OCI-LY7 (cell line): ENCODE measurements at regions not wholly inside any gene's neighbourhood (a gene's known extent, or its start where the extent isn't known, plus 50 kb on each side); places are given as distances from the start of the nearest gene placed in this dataset.

ENCODE experiments used
- BruUV-seq: library from RNA; stranded (reverse); fragments of 400-500 nt; replicated peaks from 2 replicates; lab custom pipeline; 2021; lab: Mats Ljungman, UMichigan
- CTCF ChIA-PET: fragments of 300-600 bp; sonication (Branson Sonifier 250); formaldehyde crosslinking; loops from one replicate; lab custom pipeline; 2022; ENCODE audit warnings: antibody characterized with exemption; ENCODE audit not compliant: unreplicated experiment; lab: Charles Lee
- POLR2A ChIA-PET: fragments of 300-600 bp; sonication (Branson Sonifier 250); formaldehyde crosslinking; loops from one replicate; lab custom pipeline; 2022; ENCODE audit warnings: antibody characterized with exemption; lab: Charles Lee
- DNase-seq: peaks from one replicate; pipeline ENCODE4 v3.0.0-alpha.2; 2015; ENCODE audit warnings: low spot score
- H2AFZ ChIP-seq: fragments of 200-600 bp; sonication (generic), shearing (Covaris generic); 2 replicates; pipeline ENCODE4 v1.6.1; 2014; ENCODE audit warnings: mild to moderate bottlenecking, antibody characterized with exemption, low read length, moderate library complexity
- H3K27ac ChIP-seq: fragments of 200-600 bp; sonication (generic); 2 replicates; pipeline ENCODE4 v1.5.1; 2014; ENCODE audit warnings: mixed run types, low read depth, mild to moderate bottlenecking, moderate library complexity, low read length, inconsistent platforms; ENCODE audit not compliant: poor library complexity, severe bottlenecking
- H3K36me3 ChIP-seq: fragments of 200-600 bp; sonication (generic); 2 replicates; pipeline ENCODE4 v1.6.1; 2014; ENCODE audit warnings: mild to moderate bottlenecking, antibody characterized with exemption, low read length, moderate library complexity, mixed read lengths; ENCODE audit not compliant: insufficient read depth
- H3K4me1 ChIP-seq: fragments of 200-600 bp; sonication (generic); 2 replicates; pipeline ENCODE4 v1.5.1; 2014; ENCODE audit warnings: mild to moderate bottlenecking, low read length; ENCODE audit not compliant: insufficient read depth, poor library complexity, severe bottlenecking
- H3K4me2 ChIP-seq: fragments of 200-600 bp; sonication (generic); 2 replicates; pipeline ENCODE4 v1.6.1; 2014; ENCODE audit warnings: mild to moderate bottlenecking, low read length
- H3K4me3 ChIP-seq: fragments of 200-600 bp; sonication (generic); 2 replicates; pipeline ENCODE4 v1.5.1; 2014; ENCODE audit warnings: mild to moderate bottlenecking, low read depth, low read length; ENCODE audit not compliant: poor library complexity, severe bottlenecking
- H3K79me2 ChIP-seq: fragments of 200-600 bp; sonication (generic); 2 replicates; pipeline ENCODE4 v1.6.1; 2016; ENCODE audit warnings: low read depth, mild to moderate bottlenecking, low read length, moderate library complexity, mixed read lengths; ENCODE audit not compliant: insufficient read depth
- H3K9me2 ChIP-seq: fragments of 200-600 bp; sonication (generic); 2 replicates; pipeline ENCODE4 v1.6.1; 2016; ENCODE audit warnings: mild to moderate bottlenecking, low read length, mixed read lengths; ENCODE audit not compliant: insufficient read depth
- H3K9me3 ChIP-seq: fragments of 200-600 bp; sonication (generic); 2 replicates; pipeline ENCODE4 v1.6.1; 2014; ENCODE audit warnings: mild to moderate bottlenecking, mixed run types, low read length, mixed read lengths
- H4K20me1 ChIP-seq: fragments of 200-600 bp; sonication (generic); 2 replicates; pipeline ENCODE4 v1.6.1; 2014; ENCODE audit warnings: mild to moderate bottlenecking, antibody characterized with exemption, low read length, moderate library complexity, mixed read lengths; ENCODE audit not compliant: insufficient read depth
- EZH2phosphoT487 ChIP-seq: fragments of 200-600 bp; sonication (generic); IDR thresholded peaks from 2 replicates; pipeline ENCODE4 v1.6.1; 2018; ENCODE audit warnings: low read depth, borderline replicate concordance, mild to moderate bottlenecking, mixed run types, antibody characterized with exemption, low read length, moderate library complexity, mixed read lengths
- intact Hi-C: fragments of 100-400 bp; cut with micrococcal nuclease; formaldehyde crosslinking; loops from one replicate; pipeline ENCODE4 v1.10.0; 2022; ENCODE audit not compliant: unreplicated experiment
- TF ChIP-seq, protein P1 (sequence below): fragments of 200-600 bp; sonication (generic); conservative IDR thresholded peaks from 2 replicates; pipeline ENCODE4 v1.5.1; 2014; ENCODE audit warnings: mild to moderate bottlenecking, antibody characterized with exemption, low read length, moderate library complexity, mixed read lengths

DNA sequence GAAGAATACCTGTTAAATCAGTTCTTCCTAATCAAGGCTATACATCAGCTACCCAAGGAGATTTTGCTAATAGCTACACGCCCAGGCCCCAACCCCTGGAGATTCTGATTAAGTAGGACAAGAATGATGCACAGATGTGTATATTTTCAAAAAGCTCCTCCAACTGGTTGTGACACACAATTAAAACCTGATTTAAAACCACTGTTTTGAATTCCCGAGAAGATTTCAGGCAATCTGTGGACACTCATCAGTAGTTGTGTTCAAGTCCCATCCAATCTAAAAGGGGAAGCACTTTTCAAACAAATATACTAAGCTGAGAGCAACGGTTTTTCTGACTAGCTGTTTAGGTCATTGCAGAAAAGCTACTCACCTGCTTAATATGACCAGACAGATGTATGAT is 118.9 kb upstream of the NHSL1 start:
- Histone ChIP-seq H3K36me3 (no peaks in the 10 kb centered on the region), H3K4me2 (no peak overlapping the region), H4K20me1 (no peaks in the 10 kb centered on the region), H3K27ac (no peak overlapping the region), H3K9me3 (no peaks in the 10 kb centered on the region), H3K9me2 (no peaks in the 10 kb centered on the region; the same call in 1 of the 2 replicates), H3K4me3 (no peak overlapping the region), H3K79me2 (no peaks in the 10 kb centered on the region), H3K4me1 (no peaks in the 10 kb centered on the region), H2AFZ (no peak overlapping the region)
- intact Hi-C loops, result no loop called here
- POLR2A ChIA-PET, result interaction anchor here (0.5 to 0.9 kb wide), 4 partner anchors 10 to 405 kb away, joined by 3 to 4 read pairs (median 4); no protein-coding TSS in a partner anchor
- BruUV-seq, result no TSS peak
- TF ChIP-seq, protein P1, sequence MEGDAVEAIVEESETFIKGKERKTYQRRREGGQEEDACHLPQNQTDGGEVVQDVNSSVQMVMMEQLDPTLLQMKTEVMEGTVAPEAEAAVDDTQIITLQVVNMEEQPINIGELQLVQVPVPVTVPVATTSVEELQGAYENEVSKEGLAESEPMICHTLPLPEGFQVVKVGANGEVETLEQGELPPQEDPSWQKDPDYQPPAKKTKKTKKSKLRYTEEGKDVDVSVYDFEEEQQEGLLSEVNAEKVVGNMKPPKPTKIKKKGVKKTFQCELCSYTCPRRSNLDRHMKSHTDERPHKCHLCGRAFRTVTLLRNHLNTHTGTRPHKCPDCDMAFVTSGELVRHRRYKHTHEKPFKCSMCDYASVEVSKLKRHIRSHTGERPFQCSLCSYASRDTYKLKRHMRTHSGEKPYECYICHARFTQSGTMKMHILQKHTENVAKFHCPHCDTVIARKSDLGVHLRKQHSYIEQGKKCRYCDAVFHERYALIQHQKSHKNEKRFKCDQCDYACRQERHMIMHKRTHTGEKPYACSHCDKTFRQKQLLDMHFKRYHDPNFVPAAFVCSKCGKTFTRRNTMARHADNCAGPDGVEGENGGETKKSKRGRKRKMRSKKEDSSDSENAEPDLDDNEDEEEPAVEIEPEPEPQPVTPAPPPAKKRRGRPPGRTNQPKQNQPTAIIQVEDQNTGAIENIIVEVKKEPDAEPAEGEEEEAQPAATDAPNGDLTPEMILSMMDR, result no peak
- TF ChIP-seq EZH2phosphoT487, result no peak
- no peak for DNase-seq
- CTCF ChIA-PET, result no interaction called here

DNA sequence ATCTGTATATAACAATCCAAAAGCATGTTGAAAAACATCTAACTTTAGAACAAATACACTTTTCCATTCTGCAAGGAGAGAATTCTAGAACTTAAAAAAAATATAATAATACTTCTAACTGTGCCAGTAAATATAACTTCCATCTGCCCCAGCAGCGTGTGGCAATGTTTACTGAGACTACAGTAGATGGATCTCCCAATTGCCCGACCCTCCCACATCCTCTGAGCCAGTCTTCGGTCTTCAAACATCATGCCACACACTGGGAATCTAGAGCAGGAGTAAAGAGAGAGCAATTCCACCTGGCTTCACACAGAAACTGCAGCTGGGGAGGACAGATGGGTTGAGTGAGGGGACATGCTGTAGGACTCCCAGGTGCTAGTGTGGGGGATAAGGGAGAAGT is 121.3 kb upstream of the NHSL1 start:
- DNase-seq, result no peak
- BruUV-seq, result no TSS peak
- no peaks in the 10 kb centered on the region for H3K4me1 ChIP-seq
- H3K27ac ChIP-seq, result no peak overlapping the region
- intact Hi-C loops, result no loop called here
- no peaks in the 10 kb centered on the region for H3K9me3 ChIP-seq
- no peaks in the 10 kb centered on the region for H3K36me3 ChIP-seq
- no peaks in the 10 kb centered on the region for H3K79me2 ChIP-seq
- ChIA-PET CTCF (no interaction called here), POLR2A (interaction anchor here (0.7 kb wide), 1 partner anchor 1350 kb away, joined by 5 read pairs; no protein-coding TSS in a partner anchor)
- H3K9me2 ChIP-seq, result no peaks in the 10 kb centered on the region; the same call in 1 of the 2 replicates
- no peak overlapping the region for H3K4me3 ChIP-seq
- H2AFZ ChIP-seq, result no peak overlapping the region
- TF ChIP-seq, protein P1, result no peak
- TF ChIP-seq EZH2phosphoT487, result no peak
- no peaks in the 10 kb centered on the region for H4K20me1 ChIP-seq
- no peak overlapping the region for H3K4me2 ChIP-seq

DNA sequence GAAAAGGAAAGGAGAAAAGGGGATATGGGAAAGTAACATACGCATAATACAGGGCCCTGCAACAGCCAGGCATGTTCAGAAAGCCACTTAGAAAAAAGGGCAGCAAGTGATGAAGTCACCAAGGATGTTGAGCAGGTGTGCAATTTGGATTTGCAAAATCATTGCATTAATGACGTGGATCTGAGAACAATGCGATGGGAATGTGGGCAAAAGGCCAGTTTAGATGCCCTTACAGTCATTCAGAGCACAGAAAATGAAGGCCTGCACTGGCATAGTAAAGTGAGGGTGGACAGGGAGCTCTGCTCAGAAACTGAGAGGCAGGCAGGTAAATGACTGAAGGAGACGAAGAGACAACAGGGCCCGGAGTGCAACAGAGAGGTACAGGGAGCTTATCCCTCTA is 123.7 kb upstream of the NHSL1 start:
- H3K4me3 ChIP-seq, result no peak overlapping the region
- no peaks in the 10 kb centered on the region for H3K4me1 ChIP-seq
- TF ChIP-seq, protein P1, result no peak
- TF ChIP-seq EZH2phosphoT487, result no peak
- intact Hi-C loops, result no loop called here
- BruUV-seq, result no TSS peak
- CTCF ChIA-PET, result no interaction called here
- no peak for DNase-seq
- H3K9me3 ChIP-seq, result no peaks in the 10 kb centered on the region
- no peaks in the 10 kb centered on the region for H3K79me2 ChIP-seq
- no peak overlapping the region for H3K27ac ChIP-seq
- H3K4me2 ChIP-seq, result no peak overlapping the region
- no peaks in the 10 kb centered on the region; the same call in 1 of the 2 replicates for H3K9me2 ChIP-seq
- H3K36me3 ChIP-seq, result no peaks in the 10 kb centered on the region
- H4K20me1 ChIP-seq, result no peaks in the 10 kb centered on the region
- POLR2A ChIA-PET, result no interaction called here
- H2AFZ ChIP-seq, result no peak overlapping the region
